ENCODE measurements at regions not wholly inside any gene's neighbourhood (a gene's known extent, or its start where the extent isn't known, plus 50 kb on each side); places are given as distances from the start of the nearest gene placed in this dataset.

GRCh38 chr7:39890411-39890810 lies 59.6 kb upstream of the CDK13 start:
- DNase-seq: no peak

GRCh38 chr7:39891894-39892293 lies 58.2 kb upstream of the CDK13 start:
- no peak for DNase-seq

- no peak for DNase-seq
Observed at GRCh38 chr7:39892361-39892760, 57.7 kb upstream of the CDK13 start.

- no peak for DNase-seq
Observed at GRCh38 chr7:39894904-39895303, 55.2 kb upstream of the CDK13 start.

- no peak for DNase-seq
Observed at GRCh38 chr7:39896840-39897239, 53.2 kb upstream of the CDK13 start.

- DNase-seq: no peak
Observed at GRCh38 chr7:39898867-39899266, 51.2 kb upstream of the CDK13 start.
